Pancreas (tissue), 10 donors: ENCODE measurements at regions not wholly inside any gene's neighbourhood (a gene's known extent, or its start where the extent isn't known, plus 50 kb on each side); places are given as distances from the start of the nearest gene placed in this dataset.

ENCODE experiments used
- ATAC-seq, 4 donors: fragments of 200-7000 bp; cut with Tn5 transposase; one replicate each; pipeline versions ENCODE4 v1.8.0 to v1.9.1; 2020; ENCODE audit warnings: mild to moderate bottlenecking in 4 of 4, moderate library complexity in 4 of 4
- DNase-seq, 6 donors: peaks; one replicate each; pipeline ENCODE4 v3.0.0-alpha.2; 2020
- FAIRE-seq: peaks from 2 replicates; lab custom pipeline; 2012; peaks lifted over from hg19 to GRCh38; lab: Jason Lieb, UNC
- H3K27ac ChIP-seq, 4 donors: fragments of 200-600 bp; sonication (generic); 1 replicate in 3 of 4; 2 replicates in 1 of 4; pipeline versions ENCODE4 v1.5.0 to v1.8.0; 2020
- H3K27me3 ChIP-seq, 4 donors: fragments of 200-600 bp; one replicate each; pipeline ENCODE4 v1.8.0; 2021
- H3K36me3 ChIP-seq, 3 donors: fragments of 200-600 bp; sonication (generic) in 1 of 3; one replicate each; pipeline versions ENCODE4 v1.5.0 to v1.8.0; 2020 to 2021
- H3K4me1 ChIP-seq, 3 donors: fragments of 200-600 bp; one replicate each; pipeline ENCODE4 v1.8.0; 2021
- H3K4me3 ChIP-seq, 4 donors: fragments of 200-600 bp; sonication (generic) in 2 of 4; one replicate each; pipeline versions ENCODE4 v1.5.0 to v1.8.0; 2020 to 2021
- H3K9me3 ChIP-seq, 4 donors: fragments of 200-600 bp; one replicate each; pipeline ENCODE4 v1.8.0; 2021
- CTCF ChIP-seq, 4 donors: fragments of 200-600 bp; sonication (generic) in 3 of 4; IDR thresholded peaks; one replicate each; pipeline versions ENCODE4 v1.5.0 to v1.8.0; 2021; ENCODE audit warnings: antibody characterized with exemption in 4 of 4
- WGBS, 2 donors: extraction: QIAGEN DNeasy Blood & Tissue Kit; methylation state at CpG; one replicate each; pipeline ENCODE4 v1.1.7; 2013; 5-methylcytosine and 5-hydroxymethylcytosine counted together
- intact Hi-C, 3 donors: fragments of 100-400 bp; cut with DNase I; formaldehyde crosslinking; loops; one replicate each; pipeline versions ENCODE4 v1.11.1 to v1.14.2; 2022
- donor health status: healthy with polysubstance abuse.
- donor health status: DM: no; HTN: no; CAD: no; lungs with moderate emphysema.
- donor health status: DM: no; HTN: no; CAD: no.
- donor health status: control.
- donor health status: control.
- donor health status: Bipolar disorder and iron deficiency.
- donor health status: DM: yes; HTN: yes; CAD: no.
- donor health status: DM: no; HTN: no; CAD: no.
- donor health status: DM: no; HTN: no; CAD: no.
- donor health status: DM: yes; HTN: yes; CAD: no.

GRCh38 chr1:94739521-94740061 lies 80.6 kb upstream of the SLC44A3 start:
- peaks cover 0 to 5% (median 0%) of the 10 kb centered on the region in 3 donors for H3K4me1 ChIP-seq
- ATAC-seq (peak in 1 of 4 donors; percentile 14), DNase-seq (no peak), FAIRE-seq (no peak)
- no peaks in the 10 kb centered on the region for H3K27me3 ChIP-seq
- H3K4me3 ChIP-seq: no peak overlapping the region
- H3K27ac ChIP-seq: no peak overlapping the region
- intact Hi-C loops: no loop called here
- no peak for TF ChIP-seq CTCF (IDR thresholded peaks at IDR 0.05)
- no peaks in the 10 kb centered on the region for H3K9me3 ChIP-seq
- WGBS, 2 donors: 85 to 96% methylated on average over 7 of the region's 7 CpGs
- H3K36me3 ChIP-seq: no peaks in the 10 kb centered on the region

GRCh38 chr1:94738371-94738770 lies 81.8 kb upstream of the SLC44A3 start:
- no peak for TF ChIP-seq CTCF (IDR thresholded peaks at IDR 0.05)
- Histone ChIP-seq H3K9me3 (no peaks in the 10 kb centered on the region), H3K36me3 (no peaks in the 10 kb centered on the region), H3K27me3 (no peaks in the 10 kb centered on the region), H3K27ac (no peak overlapping the region), H3K4me3 (no peak overlapping the region), H3K4me1 (peaks cover 0 to 5% (median 0%) of the 10 kb centered on the region in 3 donors)
- 85 to 88% methylated on average over 3 of the region's 3 CpGs for WGBS, 2 donors
- no peak for ATAC-seq
- no peak for DNase-seq
- no peak for FAIRE-seq
- intact Hi-C loops: no loop called here

GRCh38 chr1:94737124-94737998 lies 82.8 kb upstream of the SLC44A3 start:
- Histone ChIP-seq H3K4me1 (peaks cover 0 to 5% (median 0%) of the 10 kb centered on the region in 3 donors), H3K4me3 (no peak overlapping the region), H3K27ac (no peak overlapping the region), H3K27me3 (no peaks in the 10 kb centered on the region), H3K9me3 (no peaks in the 10 kb centered on the region), H3K36me3 (no peaks in the 10 kb centered on the region)
- WGBS, 2 donors: 67 to 75% methylated on average over 5 of the region's 5 CpGs
- FAIRE-seq (no peak), ATAC-seq (no peak), DNase-seq (no peak)
- intact Hi-C loops: no loop called here
- no peak for TF ChIP-seq CTCF (IDR thresholded peaks at IDR 0.05)

GRCh38 chr1:94736549-94736948 lies 83.6 kb upstream of the SLC44A3 start:
- H3K27ac ChIP-seq: no peak overlapping the region
- WGBS, 2 donors: 92 to 94% methylated on average over 1 of the region's 1 CpG
- TF ChIP-seq CTCF (IDR thresholded peaks at IDR 0.05): no peak
- H3K4me3 ChIP-seq: no peak overlapping the region
- no peaks in the 10 kb centered on the region for H3K9me3 ChIP-seq
- ATAC-seq: no peak
- H3K4me1 ChIP-seq: peaks cover 0 to 5% (median 0%) of the 10 kb centered on the region in 3 donors
- H3K36me3 ChIP-seq: no peaks in the 10 kb centered on the region
- intact Hi-C loops: no loop called here
- no peak for FAIRE-seq
- DNase-seq: no peak
- H3K27me3 ChIP-seq: no peaks in the 10 kb centered on the region

GRCh38 chr1:94736073-94736472 lies 84.1 kb upstream of the SLC44A3 start:
- intact Hi-C loops: no loop called here

More at GRCh38 chr1:94736073-94736472, 84.1 kb upstream of the SLC44A3 start:
- no peaks in the 10 kb centered on the region for H3K27me3 ChIP-seq
- peaks cover 0 to 5% (median 0%) of the 10 kb centered on the region in 3 donors for H3K4me1 ChIP-seq
- FAIRE-seq: peak; percentile 74
- H3K4me3 ChIP-seq: no peak overlapping the region
- 94 to 98% methylated on average over 2 of the region's 2 CpGs for WGBS, 2 donors
- no peaks in the 10 kb centered on the region for H3K36me3 ChIP-seq
- no peak for ATAC-seq
- TF ChIP-seq CTCF (IDR thresholded peaks at IDR 0.05): no peak
- no peaks in the 10 kb centered on the region for H3K9me3 ChIP-seq
- no peak for DNase-seq
- peak overlapping the region in 1 of 4 donors; percentile 27 for H3K27ac ChIP-seq
